GM12892 (cell line): ENCODE measurements at regions not wholly inside any gene's neighbourhood (a gene's known extent, or its start where the extent isn't known, plus 50 kb on each side); places are given as distances from the start of the nearest gene placed in this dataset.

ENCODE experiments used
- DNase-seq: peaks from one replicate; pipeline ENCODE4 v3.0.0; 2011; ENCODE audit not compliant: insufficient read length
- FAIRE-seq: peaks from 2 replicates; lab custom pipeline; 2011; peaks lifted over from hg19 to GRCh38; lab: Jason Lieb, UNC
- POLR2A ChIP-seq: IDR thresholded peaks from 2 replicates; pipeline ENCODE4 v1.6.1; 2011; ENCODE audit warnings: low read depth, low read length, control low read depth
- POLR2AphosphoS5 ChIP-seq: IDR thresholded peaks from 2 replicates; pipeline ENCODE4 v1.6.1; 2011; ENCODE audit warnings: low read depth, low read length, control low read depth
- TAF1 ChIP-seq: IDR thresholded peaks from 2 replicates; pipeline ENCODE4 v1.6.1; 2011; ENCODE audit warnings: low read depth, mild to moderate bottlenecking, control low read depth, low read length, borderline replicate concordance

DNA sequence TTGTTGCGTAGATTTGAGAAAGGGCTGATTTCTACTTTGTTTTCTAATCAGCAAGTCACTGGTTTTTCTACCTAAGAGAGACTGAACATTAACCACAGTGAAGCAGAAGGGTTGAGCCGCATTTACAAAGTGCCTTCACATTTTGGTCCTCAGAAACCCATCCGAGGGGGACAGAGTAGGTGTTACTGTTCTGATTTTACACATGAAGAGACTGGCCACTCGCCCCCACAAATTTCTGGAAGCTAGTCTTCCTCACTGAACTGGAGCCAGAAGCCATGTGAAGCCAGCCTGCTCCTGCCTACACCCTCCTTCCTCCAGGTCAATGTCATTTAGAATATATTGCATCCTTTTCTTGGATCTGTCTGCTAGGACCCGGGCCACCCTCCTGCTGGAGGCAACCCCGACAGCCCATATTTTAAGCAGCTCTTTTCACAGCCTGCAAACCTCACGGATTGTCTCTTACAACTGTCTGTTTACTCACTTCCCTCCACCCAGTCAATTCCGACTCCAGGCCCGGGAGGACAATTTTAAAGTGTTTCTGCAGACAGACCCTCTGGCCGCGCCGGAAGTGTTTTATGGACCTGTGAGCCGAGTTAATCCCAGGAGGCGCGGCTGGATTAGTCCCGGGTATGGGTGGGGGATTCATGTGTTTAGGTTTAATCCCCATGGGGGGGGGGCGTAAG lies 73.2 kb upstream of the BCOR start:
- no peak for TF ChIP-seq TAF1
- TF ChIP-seq POLR2AphosphoS5, result no peak
- FAIRE-seq, result no peak

DNA sequence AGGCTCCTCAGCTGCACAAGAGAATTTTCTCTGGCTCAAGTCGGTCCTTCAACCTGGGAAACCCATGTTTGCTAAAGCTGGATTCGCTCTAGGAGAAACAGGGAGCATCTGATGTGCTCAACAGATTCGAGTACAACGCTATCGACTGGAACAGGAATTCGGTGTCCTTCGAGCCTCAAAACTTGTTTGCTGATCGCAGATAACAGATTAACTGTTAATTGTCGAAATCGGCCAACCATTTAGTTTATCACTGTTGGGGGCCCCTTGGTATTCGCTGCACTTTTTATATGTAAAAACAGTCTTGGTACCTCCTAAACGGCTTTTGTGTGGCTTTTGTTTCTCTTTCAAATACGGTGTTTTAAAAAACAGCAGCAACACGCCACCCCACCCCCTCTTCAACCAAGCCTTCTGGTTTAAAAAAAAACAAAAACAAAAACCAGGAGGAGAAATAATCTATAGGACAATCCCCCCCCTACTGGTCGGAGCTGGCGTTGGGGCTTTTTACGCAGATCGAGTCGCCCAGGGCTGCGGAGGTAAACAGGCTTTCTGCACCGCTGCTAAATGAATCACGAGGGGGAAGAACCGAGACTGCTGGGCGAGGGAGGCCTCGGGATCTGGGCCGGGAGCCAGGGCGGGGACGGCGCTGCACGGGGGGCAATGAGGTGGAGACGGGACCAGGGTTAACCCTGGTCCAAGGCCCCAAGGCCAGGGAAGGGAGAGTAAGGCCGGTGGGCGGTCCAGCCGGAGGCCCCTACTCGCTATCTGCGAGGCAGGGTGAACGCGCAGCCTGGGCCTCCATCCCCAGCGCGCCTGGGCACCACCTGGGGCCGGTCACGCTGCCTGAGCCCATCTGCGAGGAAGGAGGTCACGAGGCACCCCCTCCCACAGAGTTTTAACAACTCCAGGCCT lies 71.7 kb upstream of the BCOR start:
- peak; percentile 76 for FAIRE-seq
- TF ChIP-seq POLR2AphosphoS5 (no peak), POLR2A (no peak), TAF1 (0 out of 2 replicates have a peak, but pooled peaks have one; percentile 9)

More for the DNA sequence above, 73.2 kb upstream of the BCOR start:
- no peak for DNase-seq

DNA sequence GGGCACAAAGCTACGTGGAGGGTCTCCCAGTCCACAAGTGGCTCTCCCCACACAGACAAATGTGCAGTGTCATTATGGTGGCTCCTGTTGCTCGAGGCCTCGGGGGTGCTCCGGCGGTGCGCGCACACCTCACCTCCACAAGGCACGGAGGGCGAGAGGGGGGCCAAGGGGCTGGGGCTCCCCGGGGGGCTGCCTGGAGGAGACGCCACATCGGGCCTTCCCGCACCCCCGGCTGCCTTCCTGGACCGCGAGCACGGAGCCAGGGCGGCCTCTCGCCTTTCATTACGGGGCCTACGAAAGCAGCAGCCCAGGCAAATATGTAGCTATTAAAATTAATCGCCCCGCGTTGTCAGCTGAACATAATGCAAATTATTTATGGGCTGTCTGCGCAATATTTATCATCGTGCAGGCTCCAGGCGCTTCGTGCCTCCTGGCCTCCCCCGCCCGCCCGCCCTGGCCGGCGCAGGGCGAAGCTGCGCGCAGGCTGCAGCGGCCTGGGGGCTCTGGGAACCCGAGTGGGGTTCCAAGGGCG lies 70.8 kb upstream of the BCOR start:
- no peak for TF ChIP-seq TAF1
- no peak for TF ChIP-seq POLR2AphosphoS5
- DNase-seq (no peak), FAIRE-seq (no peak)

More for the DNA sequence above, 71.7 kb upstream of the BCOR start:
- DNase-seq, result no peak

DNA sequence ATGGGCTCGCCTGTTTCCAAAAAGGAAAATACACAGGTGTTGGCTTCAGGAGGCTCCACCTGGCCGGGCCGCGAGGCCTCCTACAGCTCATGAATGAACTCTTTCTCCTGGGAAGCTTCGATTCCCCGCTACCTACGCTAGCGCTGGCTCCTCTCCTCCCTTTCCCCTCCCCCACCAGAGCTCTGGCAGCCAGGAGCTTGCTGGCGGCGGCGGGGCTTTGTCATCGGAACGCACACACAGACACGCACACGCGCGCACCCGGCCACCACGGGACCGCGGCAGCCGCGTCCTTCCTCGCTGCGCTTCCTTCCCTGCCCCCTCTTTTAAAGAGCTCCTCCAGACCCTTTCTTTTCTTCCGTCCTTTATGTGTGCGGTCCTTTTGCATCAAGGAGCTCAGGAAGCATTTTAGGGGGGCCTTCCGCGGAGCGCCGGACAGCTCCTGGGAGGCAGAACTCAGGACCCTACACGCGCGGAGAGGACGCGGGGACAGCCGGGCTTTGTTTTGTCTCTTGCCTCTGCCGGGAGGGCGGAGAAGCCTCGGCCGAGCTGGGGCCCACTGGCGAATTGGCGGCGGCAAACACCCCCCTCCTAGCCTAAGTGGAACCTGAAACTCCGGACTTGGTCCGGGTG lies 70.2 kb upstream of the BCOR start:
- FAIRE-seq (no peak), DNase-seq (no peak)
- no peak for TF ChIP-seq TAF1
- no peak for TF ChIP-seq POLR2A
- TF ChIP-seq POLR2AphosphoS5, result no peak

DNA sequence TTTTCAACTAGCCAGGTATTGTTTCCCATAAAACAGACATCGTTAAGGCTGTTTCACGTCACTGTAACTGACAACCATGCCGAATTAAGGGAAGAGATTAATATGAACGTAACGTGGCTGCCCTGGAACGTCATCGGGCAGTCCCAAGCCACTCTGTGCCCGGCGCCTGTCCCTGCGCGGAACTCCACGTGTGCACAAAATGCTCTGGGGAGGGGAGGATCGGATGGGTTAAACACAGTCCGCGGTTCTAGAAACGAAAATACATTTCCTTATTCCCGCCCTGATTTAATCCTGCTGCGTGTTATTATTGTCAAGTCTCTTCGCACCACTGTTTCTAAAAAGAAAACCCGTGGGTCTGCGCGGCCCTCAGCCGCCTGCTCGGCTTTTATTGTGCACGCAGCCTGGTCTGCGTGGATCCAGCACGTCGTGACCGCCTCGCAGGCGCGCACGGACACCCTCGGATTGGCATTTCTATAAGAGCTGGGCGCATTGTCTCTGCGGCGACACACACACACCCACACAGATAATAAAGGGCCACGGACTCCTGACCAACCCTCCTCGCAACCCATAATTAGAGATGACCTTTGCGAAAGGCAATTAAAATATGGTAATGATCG lies 69.6 kb upstream of the BCOR start:
- peak; percentile 42 for FAIRE-seq
- DNase-seq, result no peak
- no peak for TF ChIP-seq TAF1
- no peak for TF ChIP-seq POLR2A
- TF ChIP-seq POLR2AphosphoS5, result no peak

DNA sequence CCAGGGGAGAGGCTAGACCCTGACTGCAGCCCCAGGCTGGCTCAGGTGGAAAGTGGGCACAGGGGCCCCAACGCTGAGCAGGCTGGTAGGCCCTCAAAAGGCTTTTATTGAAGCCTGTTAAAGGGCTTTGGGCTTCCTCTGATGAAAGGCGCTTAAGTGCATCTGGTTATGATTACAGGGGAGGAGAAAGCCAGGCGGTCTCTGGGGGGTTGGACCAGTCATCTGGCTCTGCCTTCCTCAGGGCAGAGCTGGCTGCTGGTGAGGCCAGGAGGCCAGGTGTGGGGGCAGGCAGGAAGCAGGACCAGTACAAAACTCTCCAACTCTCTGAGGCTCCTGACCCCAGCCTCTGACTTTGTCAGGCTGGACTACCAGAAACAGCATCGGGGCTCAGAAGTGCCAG lies 68.8 kb upstream of the BCOR start:
- no peak for DNase-seq
- FAIRE-seq, result no peak
- TF ChIP-seq POLR2AphosphoS5, result no peak
- TF ChIP-seq TAF1, result no peak
- TF ChIP-seq POLR2A, result no peak

DNA sequence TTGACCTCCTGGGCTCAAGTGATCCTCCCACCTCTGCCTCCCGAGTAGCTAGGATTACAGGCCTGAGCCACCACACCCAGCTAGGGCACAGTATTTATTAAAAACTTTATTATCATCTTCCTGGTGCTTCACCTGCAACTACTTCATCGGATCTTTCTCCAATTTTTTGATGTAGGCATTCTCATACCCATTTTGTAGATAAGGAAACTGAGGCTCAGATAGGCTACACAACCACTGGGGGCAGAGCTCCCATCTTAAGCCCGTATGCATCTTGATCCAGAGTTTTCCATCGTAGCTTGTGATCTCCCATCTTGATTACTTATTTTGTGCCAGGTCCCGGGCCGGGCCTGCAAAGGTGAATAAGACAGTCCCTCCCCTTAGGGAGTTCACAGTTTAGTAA lies 68.1 kb upstream of the BCOR start:
- TF ChIP-seq TAF1, result no peak
- TF ChIP-seq POLR2A, result no peak
- no peak for TF ChIP-seq POLR2AphosphoS5
- DNase-seq (no peak), FAIRE-seq (no peak)

DNA sequence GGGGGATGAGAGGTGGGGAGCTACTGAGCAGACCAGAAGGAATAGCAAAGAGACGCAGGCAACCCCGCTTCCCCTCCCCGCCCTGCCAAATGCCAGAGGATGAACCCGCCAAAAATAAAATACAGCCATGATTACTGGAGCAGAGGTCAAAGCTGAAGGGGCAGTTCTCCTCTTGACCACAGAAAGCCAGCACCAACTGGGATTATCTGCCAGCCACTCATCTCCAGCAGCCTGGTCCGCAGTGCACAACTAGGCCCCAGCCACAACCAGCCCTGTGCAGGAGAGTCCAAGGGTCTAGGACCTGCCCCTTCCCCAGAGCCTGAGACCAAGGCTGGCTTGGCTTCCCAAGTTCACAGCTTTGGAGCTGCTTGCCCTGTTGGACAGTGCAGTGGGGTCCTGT lies 67.4 kb upstream of the BCOR start:
- TF ChIP-seq POLR2A (no peak), TAF1 (no peak)
- DNase-seq (no peak), FAIRE-seq (no peak)

DNA sequence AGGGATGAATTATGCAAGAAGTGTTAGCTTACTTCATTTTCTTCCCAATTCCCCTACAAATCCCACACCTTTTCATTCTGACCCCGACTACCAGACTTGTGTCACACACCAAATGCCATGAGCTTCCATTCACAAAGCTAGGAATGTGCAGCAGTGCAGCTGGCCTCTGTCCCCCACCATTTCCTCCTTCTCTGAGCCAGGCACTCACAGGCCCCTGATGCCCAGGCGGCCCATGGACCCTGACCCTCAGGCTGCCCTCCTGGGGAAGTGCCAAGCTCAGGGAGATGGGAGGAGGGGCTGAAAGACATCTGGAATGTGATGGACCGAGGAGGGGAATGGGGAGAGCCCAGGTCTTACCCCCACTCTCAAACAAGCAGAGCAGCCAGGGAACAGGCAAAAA lies 67.0 kb upstream of the BCOR start:
- DNase-seq (no peak), FAIRE-seq (no peak)
- TF ChIP-seq TAF1, result no peak
- no peak for TF ChIP-seq POLR2AphosphoS5
- no peak for TF ChIP-seq POLR2A

DNA sequence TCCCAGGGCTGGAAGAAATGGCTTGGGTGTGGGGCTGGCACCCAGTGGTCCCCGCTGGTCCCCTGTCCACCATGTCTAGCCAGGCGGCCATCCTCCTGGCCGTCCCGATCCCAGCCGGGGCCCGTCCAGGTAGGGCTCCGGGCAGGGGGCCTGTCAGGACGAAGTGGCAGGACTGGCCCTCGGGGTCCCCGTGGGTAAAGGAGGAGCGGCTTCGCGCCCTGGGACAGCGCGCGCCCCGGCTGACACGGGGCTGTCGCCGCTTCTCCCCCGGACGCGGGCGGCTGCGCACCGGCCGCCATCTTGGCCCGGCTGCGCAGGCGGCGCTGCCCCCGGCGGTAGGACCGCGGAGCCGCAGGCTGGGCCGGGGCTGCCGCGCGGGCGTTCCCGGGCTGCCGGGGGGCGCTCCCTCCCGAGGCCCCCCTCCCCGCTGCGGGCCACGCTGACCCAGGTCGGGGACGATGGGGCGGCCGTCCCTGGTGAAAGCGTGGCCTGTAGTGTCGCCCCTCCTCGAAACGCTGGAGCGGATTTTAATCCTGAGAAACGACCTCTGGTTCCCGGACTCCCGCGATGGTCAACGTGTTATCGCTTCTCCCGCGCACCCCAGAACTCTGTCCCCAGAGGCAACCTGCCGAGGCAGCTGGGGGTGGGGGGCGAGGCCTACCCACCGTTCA lies 60.4 kb upstream of the BCOR start:
- TF ChIP-seq POLR2AphosphoS5 (no peak), POLR2A (no peak), TAF1 (no peak)
- DNase-seq (no peak), FAIRE-seq (no peak)
